Brain microvascular endothelial cell (primary cell): ENCODE measurements at regions not wholly inside any gene's neighbourhood (a gene's known extent, or its start where the extent isn't known, plus 50 kb on each side); places are given as distances from the start of the nearest gene placed in this dataset.
"Not testable (repeated sequence)": the region's sequence is repeated elsewhere in the genome, so short reads cannot be mapped to it uniquely, and the experiment has no call there.

Experiments
- DNase-seq: peaks from one replicate; pipeline ENCODE4 v3.0.0-alpha.2; 2020
- H3K27ac ChIP-seq: fragments of 250-450 bp; sonication (Bioruptor Pico); 2 replicates; pipeline ENCODE4 v1.5.1; 2020; ENCODE audit warnings: mild to moderate bottlenecking, moderate library complexity
- H3K27me3 ChIP-seq: fragments of 250-450 bp; sonication (Bioruptor Pico); replicated peaks from 2 replicates; pipeline ENCODE4 v1.5.1; 2020; ENCODE audit warnings: mild to moderate bottlenecking
- H3K36me3 ChIP-seq: fragments of 250-450 bp; sonication (Bioruptor Pico); replicated peaks from 2 replicates; pipeline ENCODE4 v1.5.1; 2020; ENCODE audit warnings: mild to moderate bottlenecking
- H3K4me3 ChIP-seq: 2 replicates; pipeline ENCODE4 v1.5.1; 2011; ENCODE audit warnings: low read depth, mild to moderate bottlenecking, control low read depth, low read length, moderate library complexity
- CTCF ChIP-seq: IDR thresholded peaks from 2 replicates; pipeline ENCODE4 v1.5.1; 2011; ENCODE audit warnings: low read depth, mild to moderate bottlenecking, moderate library complexity, low read length, control low read depth, inconsistent platforms; ENCODE audit errors: missing control alignments
- in situ Hi-C: cut with HindIII; loops from 2 replicates; pipeline ENCODE4 v1.10.0; 2017; ENCODE audit warnings: low sequenced_read_pairs, low pct_ligation_motif_present

GRCh38 chr18:60069145-60069544 is 169.3 kb downstream of the PMAIP1 start:
- Histone ChIP-seq H3K4me3 (no peak overlapping the region), H3K27me3 (no peaks in the 10 kb centered on the region), H3K36me3 (no peaks in the 10 kb centered on the region), H3K27ac (no peak overlapping the region)
- TF ChIP-seq CTCF: peak; percentile 60
- in situ Hi-C loops: no loop called here
- DNase-seq: no peak

GRCh38 chr18:60067426-60068210 is 167.8 kb downstream of the PMAIP1 start:
- H3K27me3 ChIP-seq: no peaks in the 10 kb centered on the region
- no peak overlapping the region for H3K27ac ChIP-seq
- no peak overlapping the region for H3K4me3 ChIP-seq
- in situ Hi-C loops: no loop called here
- DNase-seq: no peak
- no peak for TF ChIP-seq CTCF
- no peaks in the 10 kb centered on the region for H3K36me3 ChIP-seq

GRCh38 chr18:60066219-60066975 is 166.6 kb downstream of the PMAIP1 start:
- TF ChIP-seq CTCF: no peak
- no peak overlapping the region for H3K27ac ChIP-seq
- no peak for DNase-seq
- in situ Hi-C loops: no loop called here
- H3K27me3 ChIP-seq: no peaks in the 10 kb centered on the region
- no peak overlapping the region for H3K4me3 ChIP-seq
- no peaks in the 10 kb centered on the region for H3K36me3 ChIP-seq

- no peak overlapping the region for H3K4me3 ChIP-seq
- no peak for TF ChIP-seq CTCF
- no peak overlapping the region for H3K27ac ChIP-seq
- H3K27me3 ChIP-seq: no peaks in the 10 kb centered on the region
- no peak for DNase-seq
- no peaks in the 10 kb centered on the region for H3K36me3 ChIP-seq
- in situ Hi-C loops: no loop called here
Observed at GRCh38 chr18:60064271-60064670, 164.5 kb downstream of the PMAIP1 start.

GRCh38 chr18:60062831-60063230 is 163.0 kb downstream of the PMAIP1 start:
- DNase-seq, H3K36me3 ChIP-seq, H3K27me3 ChIP-seq, H3K27ac ChIP-seq, H3K4me3 ChIP-seq, in situ Hi-C loops: not testable (repeated sequence)

- no peak for DNase-seq
- Histone ChIP-seq H3K4me3 (no peak overlapping the region), H3K27ac (no peak overlapping the region), H3K27me3 (no peaks in the 10 kb centered on the region), H3K36me3 (no peaks in the 10 kb centered on the region)
- in situ Hi-C loops: no loop called here
- no peak for TF ChIP-seq CTCF
Observed at GRCh38 chr18:60062396-60062795, 162.6 kb downstream of the PMAIP1 start.
